ENCODE measurements at regions not wholly inside any gene's neighbourhood (a gene's known extent, or its start where the extent isn't known, plus 50 kb on each side); places are given as distances from the start of the nearest gene placed in this dataset.

- TF ChIP-seq CTCF (conservative IDR thresholded peaks at IDR 0.05; ENCODE audit: low read depth, low read length) (no peak), MAFK (IDR thresholded peaks at IDR 0.05; ENCODE audit: low read depth, low read length) (no peak), NFE2L2 (IDR thresholded peaks at IDR 0.05; ENCODE audit: low read depth, low read length) (no peak), MAZ (IDR thresholded peaks at IDR 0.05; ENCODE audit: borderline replicate concordance, low read depth, low read length) (no peak), POLR2A (IDR thresholded peaks at IDR 0.05; ENCODE audit: low read depth, low read length) (no peak), RAD21 (IDR thresholded peaks at IDR 0.05; ENCODE audit: low read length) (no peak), ELK1 (IDR thresholded peaks at IDR 0.05; ENCODE audit: borderline replicate concordance, low read depth, low read length) (no peak), CHD1 (IDR thresholded peaks at IDR 0.05; ENCODE audit: low read depth, low read length) (no peak)
These were observed 94.9 kb upstream of the CHD2 start for GRCh38 chr15:92805080-92805690.
